Loucy (cell line): ENCODE measurements at regions not wholly inside any gene's neighbourhood (a gene's known extent, or its start where the extent isn't known, plus 50 kb on each side); places are given as distances from the start of the nearest gene placed in this dataset.

ENCODE experiments used
- H2AFZ ChIP-seq: fragments of 200-600 bp; sonication (generic); 2 replicates; pipeline ENCODE4 v1.6.0; 2016; ENCODE audit warnings: antibody characterized with exemption, mild to moderate bottlenecking, low read length, moderate library complexity
- H3F3A ChIP-seq: fragments of 200-600 bp; 2 replicates; pipeline ENCODE4 v1.6.0; 2016; ENCODE audit warnings: antibody characterized with exemption, low read depth, mild to moderate bottlenecking
- H3K27me3 ChIP-seq: fragments of 200-600 bp; sonication (generic); 2 replicates; pipeline ENCODE4 v1.6.1; 2014; ENCODE audit warnings: low read length, mild to moderate bottlenecking; ENCODE audit not compliant: insufficient read depth, poor library complexity, severe bottlenecking
- H3K36me3 ChIP-seq: fragments of 200-600 bp; sonication (generic); 2 replicates; pipeline ENCODE4 v1.6.1; 2016; ENCODE audit warnings: low read length; ENCODE audit not compliant: insufficient read depth
- H3K4me1 ChIP-seq: fragments of 200-600 bp; sonication (generic); 2 replicates; pipeline ENCODE4 v1.5.1; 2014; ENCODE audit warnings: low read length, mild to moderate bottlenecking; ENCODE audit not compliant: insufficient read depth, poor library complexity, severe bottlenecking
- H3K4me2 ChIP-seq: fragments of 200-600 bp; sonication (generic); 2 replicates; pipeline ENCODE4 v1.6.0; 2014; ENCODE audit warnings: antibody characterized with exemption, low read length, low read depth, mild to moderate bottlenecking; ENCODE audit not compliant: poor library complexity, severe bottlenecking
- H3K4me3 ChIP-seq: fragments of 200-600 bp; sonication (generic); 2 replicates; pipeline ENCODE4 v1.5.1; 2014; ENCODE audit warnings: low read length, mild to moderate bottlenecking, mixed read lengths; ENCODE audit not compliant: poor library complexity, severe bottlenecking
- H3K79me2 ChIP-seq: fragments of 200-600 bp; sonication (generic); 2 replicates; pipeline ENCODE4 v1.6.1; 2014; ENCODE audit warnings: low read length; ENCODE audit not compliant: insufficient read depth
- H3K9ac ChIP-seq: fragments of 200-600 bp; sonication (generic); 2 replicates; pipeline ENCODE4 v1.6.0; 2014; ENCODE audit warnings: mild to moderate bottlenecking, low read depth, low read length, moderate library complexity; ENCODE audit not compliant: poor library complexity, severe bottlenecking
- H3K9me2 ChIP-seq: fragments of 200-600 bp; sonication (generic); replicated peaks from 2 replicates; pipeline ENCODE4 v1.6.1; 2016; ENCODE audit warnings: low read depth, low read length, mixed read lengths
- H3K9me3 ChIP-seq: fragments of 200-600 bp; sonication (generic); 2 replicates; pipeline ENCODE4 v1.6.1; 2014; ENCODE audit warnings: mild to moderate bottlenecking, antibody characterized with exemption, low read length, low read depth; ENCODE audit not compliant: insufficient read depth
- H4K20me1 ChIP-seq: fragments of 200-600 bp; sonication (generic); 2 replicates; pipeline ENCODE4 v1.6.0; 2014; ENCODE audit warnings: antibody characterized with exemption, low read length, mild to moderate bottlenecking; ENCODE audit not compliant: insufficient read depth, poor library complexity, severe bottlenecking
- EZH2phosphoT487 ChIP-seq: fragments of 200-600 bp; IDR thresholded peaks from 2 replicates; pipeline ENCODE4 v1.6.1; 2018; ENCODE audit warnings: antibody characterized with exemption, mild to moderate bottlenecking, moderate library complexity, borderline replicate concordance
- TF ChIP-seq, protein P1 (sequence below): fragments of 200-600 bp; sonication (generic); conservative IDR thresholded peaks from 2 replicates; pipeline ENCODE4 v1.5.1; 2014; ENCODE audit warnings: mild to moderate bottlenecking, antibody characterized with exemption, low read length

DNA sequence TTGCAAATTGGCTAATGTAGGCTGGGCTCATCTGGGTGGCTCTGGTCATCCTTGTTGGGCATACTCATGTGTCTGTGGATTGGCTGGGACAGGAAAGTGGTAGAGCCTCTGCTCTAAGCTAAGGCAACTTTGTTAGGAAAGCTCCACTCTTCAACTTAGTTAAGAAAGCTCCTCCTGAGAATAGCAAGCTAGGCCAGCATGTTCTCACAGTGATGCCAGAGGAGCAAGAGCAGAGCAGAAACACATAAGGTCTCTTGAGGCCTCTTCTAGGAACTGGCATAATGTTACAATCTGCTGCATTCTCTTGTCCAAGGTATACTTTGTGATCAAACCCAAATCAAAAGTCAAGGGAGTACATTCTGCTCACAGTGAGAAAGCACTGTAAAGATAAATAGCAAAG is 158.6 kb upstream of the RORA start:
- Histone ChIP-seq H3K9me3 (no peaks in the 10 kb centered on the region), H3K9me2 (no peaks in the 10 kb centered on the region), H3F3A (no peaks in the 10 kb centered on the region), H3K9ac (no peak overlapping the region), H3K36me3 (no peaks in the 10 kb centered on the region), H3K4me3 (no peak overlapping the region), H3K4me1 (no peaks in the 10 kb centered on the region), H4K20me1 (no peaks in the 10 kb centered on the region), H3K27me3 (peaks cover 7% of the 10 kb centered on the region), H3K4me2 (no peak overlapping the region), H2AFZ (no peak overlapping the region), H3K79me2 (no peaks in the 10 kb centered on the region)
- TF ChIP-seq, protein P1, sequence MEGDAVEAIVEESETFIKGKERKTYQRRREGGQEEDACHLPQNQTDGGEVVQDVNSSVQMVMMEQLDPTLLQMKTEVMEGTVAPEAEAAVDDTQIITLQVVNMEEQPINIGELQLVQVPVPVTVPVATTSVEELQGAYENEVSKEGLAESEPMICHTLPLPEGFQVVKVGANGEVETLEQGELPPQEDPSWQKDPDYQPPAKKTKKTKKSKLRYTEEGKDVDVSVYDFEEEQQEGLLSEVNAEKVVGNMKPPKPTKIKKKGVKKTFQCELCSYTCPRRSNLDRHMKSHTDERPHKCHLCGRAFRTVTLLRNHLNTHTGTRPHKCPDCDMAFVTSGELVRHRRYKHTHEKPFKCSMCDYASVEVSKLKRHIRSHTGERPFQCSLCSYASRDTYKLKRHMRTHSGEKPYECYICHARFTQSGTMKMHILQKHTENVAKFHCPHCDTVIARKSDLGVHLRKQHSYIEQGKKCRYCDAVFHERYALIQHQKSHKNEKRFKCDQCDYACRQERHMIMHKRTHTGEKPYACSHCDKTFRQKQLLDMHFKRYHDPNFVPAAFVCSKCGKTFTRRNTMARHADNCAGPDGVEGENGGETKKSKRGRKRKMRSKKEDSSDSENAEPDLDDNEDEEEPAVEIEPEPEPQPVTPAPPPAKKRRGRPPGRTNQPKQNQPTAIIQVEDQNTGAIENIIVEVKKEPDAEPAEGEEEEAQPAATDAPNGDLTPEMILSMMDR = no peak
- TF ChIP-seq EZH2phosphoT487 = no peak

DNA sequence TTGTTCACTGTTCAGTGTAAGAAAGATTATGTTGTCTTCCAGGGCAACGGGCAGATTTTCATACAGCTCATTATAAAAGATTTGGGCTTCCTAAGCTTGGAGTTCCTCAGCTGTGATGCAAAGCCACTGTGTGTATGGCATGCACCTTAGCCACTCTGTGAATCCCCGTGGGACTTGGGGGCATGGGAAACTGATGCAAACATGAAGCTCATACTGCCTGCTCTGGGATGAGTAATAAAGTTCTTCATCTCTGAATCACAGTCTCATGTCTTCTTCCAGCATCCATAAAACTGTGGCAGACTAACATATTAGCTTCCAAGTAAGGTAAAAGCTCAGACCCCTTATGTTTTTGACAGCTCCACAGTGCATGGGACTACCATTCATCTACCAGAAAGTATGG is 154.3 kb upstream of the RORA start:
- Histone ChIP-seq H3K9me3 (no peaks in the 10 kb centered on the region), H2AFZ (no peak overlapping the region), H3K4me3 (no peak overlapping the region), H3K9me2 (no peaks in the 10 kb centered on the region), H3K36me3 (no peaks in the 10 kb centered on the region), H3K4me2 (no peak overlapping the region), H4K20me1 (no peaks in the 10 kb centered on the region), H3K79me2 (no peaks in the 10 kb centered on the region), H3K27me3 (peaks cover 7% of the 10 kb centered on the region), H3F3A (no peaks in the 10 kb centered on the region), H3K9ac (no peak overlapping the region), H3K4me1 (no peaks in the 10 kb centered on the region)
- TF ChIP-seq, protein P1 = no peak
- no peak for TF ChIP-seq EZH2phosphoT487

DNA sequence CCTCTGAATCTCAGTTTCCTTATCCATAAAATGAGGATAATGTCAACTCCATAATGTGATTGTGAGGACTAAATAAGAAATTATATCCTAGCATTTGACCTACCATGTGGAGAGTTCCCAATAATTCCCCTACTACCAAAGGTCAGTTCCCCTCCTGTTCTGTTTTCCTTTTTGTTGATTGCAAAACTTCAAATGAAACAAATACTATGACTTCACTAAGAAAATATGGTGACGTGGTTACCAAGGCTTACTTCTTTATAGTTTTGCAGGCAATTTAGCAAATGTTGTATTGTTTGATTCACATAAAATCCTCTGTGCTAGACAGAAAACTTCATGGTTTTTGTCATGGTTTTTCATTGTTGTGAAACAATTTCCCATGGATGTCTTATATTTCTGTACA is 153.8 kb upstream of the RORA start:
- no peak overlapping the region for H3K4me3 ChIP-seq
- no peak overlapping the region for H3K9ac ChIP-seq
- no peaks in the 10 kb centered on the region for H3F3A ChIP-seq
- H4K20me1 ChIP-seq = no peaks in the 10 kb centered on the region
- H3K36me3 ChIP-seq = no peaks in the 10 kb centered on the region
- no peaks in the 10 kb centered on the region for H3K79me2 ChIP-seq
- TF ChIP-seq, protein P1 = no peak
- TF ChIP-seq EZH2phosphoT487 = no peak
- H3K9me2 ChIP-seq = no peaks in the 10 kb centered on the region
- no peaks in the 10 kb centered on the region for H3K9me3 ChIP-seq
- no peaks in the 10 kb centered on the region for H3K4me1 ChIP-seq
- H3K4me2 ChIP-seq = no peak overlapping the region
- no peak overlapping the region for H2AFZ ChIP-seq
- H3K27me3 ChIP-seq = peaks cover 7% of the 10 kb centered on the region
